Suprapubic skin (tissue), 4 donors: ENCODE measurements at regions not wholly inside any gene's neighbourhood (a gene's known extent, or its start where the extent isn't known, plus 50 kb on each side); places are given as distances from the start of the nearest gene placed in this dataset.

Source experiments
- EP300 ChIP-seq: sonication (generic); formaldehyde crosslinking; IDR thresholded peaks from one replicate; pipeline ENCODE4 v1.6.1; 2017; ENCODE audit warnings: antibody characterized with exemption
- POLR2AphosphoS5 ChIP-seq, 3 donors: sonication (generic); formaldehyde crosslinking; IDR thresholded peaks; one replicate each; pipeline ENCODE4 v1.6.1; 2017; ENCODE audit warnings: antibody characterized with exemption in 3 of 3
- TF ChIP-seq, protein P1 (sequence below), 2 donors: fragments of 200-600 bp in 1 of 2; fragments of 450-650 bp in 1 of 2; sonication (generic) in 1 of 2; IDR thresholded peaks; one replicate each; pipeline ENCODE4 v1.5.1; 2016 to 2019; ENCODE audit warnings: antibody characterized with exemption in 2 of 2, mild to moderate bottlenecking in 1 of 2, moderate library complexity in 1 of 2

DNA sequence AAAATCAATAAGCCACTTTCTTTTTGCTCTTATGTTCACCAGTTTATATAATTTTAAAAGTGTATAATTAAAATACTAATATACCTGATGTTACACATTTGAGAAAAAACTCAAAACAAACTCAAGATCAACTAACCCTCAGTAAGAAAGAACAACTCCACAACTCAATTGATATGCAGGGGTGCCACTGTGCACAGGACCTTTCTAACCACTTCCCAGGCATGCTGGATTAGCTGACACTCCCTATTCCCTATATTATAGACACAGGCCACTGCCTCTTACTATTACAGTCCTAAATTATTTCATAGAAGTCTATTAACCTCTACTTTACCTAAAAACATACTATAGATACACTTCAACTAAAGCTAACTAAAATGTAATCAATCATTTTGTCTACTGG, 191.7 kb upstream of the KRR1 start:
- TF ChIP-seq, protein P1, sequence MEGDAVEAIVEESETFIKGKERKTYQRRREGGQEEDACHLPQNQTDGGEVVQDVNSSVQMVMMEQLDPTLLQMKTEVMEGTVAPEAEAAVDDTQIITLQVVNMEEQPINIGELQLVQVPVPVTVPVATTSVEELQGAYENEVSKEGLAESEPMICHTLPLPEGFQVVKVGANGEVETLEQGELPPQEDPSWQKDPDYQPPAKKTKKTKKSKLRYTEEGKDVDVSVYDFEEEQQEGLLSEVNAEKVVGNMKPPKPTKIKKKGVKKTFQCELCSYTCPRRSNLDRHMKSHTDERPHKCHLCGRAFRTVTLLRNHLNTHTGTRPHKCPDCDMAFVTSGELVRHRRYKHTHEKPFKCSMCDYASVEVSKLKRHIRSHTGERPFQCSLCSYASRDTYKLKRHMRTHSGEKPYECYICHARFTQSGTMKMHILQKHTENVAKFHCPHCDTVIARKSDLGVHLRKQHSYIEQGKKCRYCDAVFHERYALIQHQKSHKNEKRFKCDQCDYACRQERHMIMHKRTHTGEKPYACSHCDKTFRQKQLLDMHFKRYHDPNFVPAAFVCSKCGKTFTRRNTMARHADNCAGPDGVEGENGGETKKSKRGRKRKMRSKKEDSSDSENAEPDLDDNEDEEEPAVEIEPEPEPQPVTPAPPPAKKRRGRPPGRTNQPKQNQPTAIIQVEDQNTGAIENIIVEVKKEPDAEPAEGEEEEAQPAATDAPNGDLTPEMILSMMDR (IDR thresholded peaks at IDR 0.05), result no peak
- no peak for TF ChIP-seq POLR2AphosphoS5 (IDR thresholded peaks at IDR 0.05)
- TF ChIP-seq EP300, result no peak
